ENCODE measurements at regions not wholly inside any gene's neighbourhood (a gene's known extent, or its start where the extent isn't known, plus 50 kb on each side); places are given as distances from the start of the nearest gene placed in this dataset.

- TF ChIP-seq POLR2A (IDR thresholded peaks at IDR 0.05) (no peak), POLR2AphosphoS5 (IDR thresholded peaks at IDR 0.05) (no peak)
Measured at GRCh38 chr10:2812631-2813030, 254.7 kb upstream of the PFKP start.

All from suprapubic skin (tissue), 4 donors.